ENCODE measurements at regions not wholly inside any gene's neighbourhood (a gene's known extent, or its start where the extent isn't known, plus 50 kb on each side); places are given as distances from the start of the nearest gene placed in this dataset.
"Not testable (repeated sequence)": the region's sequence is repeated elsewhere in the genome, so short reads cannot be mapped to it uniquely, and the experiment has no call there.

DNA sequence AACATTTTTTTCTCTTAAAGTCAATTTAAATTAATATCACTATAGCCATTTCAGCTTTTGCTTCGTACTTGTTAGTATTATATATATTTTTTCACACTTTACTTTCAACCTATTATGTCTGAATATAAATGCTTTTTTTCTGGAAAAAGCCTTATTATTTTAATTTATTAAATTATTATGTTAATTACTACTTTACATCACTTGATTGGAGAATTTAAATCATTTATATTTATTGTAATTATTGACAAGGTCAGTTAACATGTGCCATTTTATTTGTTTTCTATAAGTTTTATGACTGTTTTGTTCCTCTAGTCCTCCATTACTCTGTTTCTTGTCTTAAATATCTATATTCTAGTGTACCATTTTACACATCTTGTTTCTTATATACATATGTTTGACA is 1333.4 kb upstream of the MIR17HG start:
- H3K27ac Mint-ChIP-seq, result no peak overlapping the region
- H3K4me1 Mint-ChIP-seq, result no peaks in the 10 kb centered on the region
- no peak for ATAC-seq
- H3K36me3 Mint-ChIP-seq (ENCODE audit: low read depth), result no peaks in the 10 kb centered on the region
- H3K4me3 Mint-ChIP-seq, result no peak overlapping the region
- no peak for DNase-seq
- H3K27me3 Mint-ChIP-seq, result no peaks in the 10 kb centered on the region
- no peaks in the 10 kb centered on the region for H3K9me3 ChIP-seq (ENCODE audit: control insufficient read depth, low read length, poor library complexity, severe bottlenecking)

DNA sequence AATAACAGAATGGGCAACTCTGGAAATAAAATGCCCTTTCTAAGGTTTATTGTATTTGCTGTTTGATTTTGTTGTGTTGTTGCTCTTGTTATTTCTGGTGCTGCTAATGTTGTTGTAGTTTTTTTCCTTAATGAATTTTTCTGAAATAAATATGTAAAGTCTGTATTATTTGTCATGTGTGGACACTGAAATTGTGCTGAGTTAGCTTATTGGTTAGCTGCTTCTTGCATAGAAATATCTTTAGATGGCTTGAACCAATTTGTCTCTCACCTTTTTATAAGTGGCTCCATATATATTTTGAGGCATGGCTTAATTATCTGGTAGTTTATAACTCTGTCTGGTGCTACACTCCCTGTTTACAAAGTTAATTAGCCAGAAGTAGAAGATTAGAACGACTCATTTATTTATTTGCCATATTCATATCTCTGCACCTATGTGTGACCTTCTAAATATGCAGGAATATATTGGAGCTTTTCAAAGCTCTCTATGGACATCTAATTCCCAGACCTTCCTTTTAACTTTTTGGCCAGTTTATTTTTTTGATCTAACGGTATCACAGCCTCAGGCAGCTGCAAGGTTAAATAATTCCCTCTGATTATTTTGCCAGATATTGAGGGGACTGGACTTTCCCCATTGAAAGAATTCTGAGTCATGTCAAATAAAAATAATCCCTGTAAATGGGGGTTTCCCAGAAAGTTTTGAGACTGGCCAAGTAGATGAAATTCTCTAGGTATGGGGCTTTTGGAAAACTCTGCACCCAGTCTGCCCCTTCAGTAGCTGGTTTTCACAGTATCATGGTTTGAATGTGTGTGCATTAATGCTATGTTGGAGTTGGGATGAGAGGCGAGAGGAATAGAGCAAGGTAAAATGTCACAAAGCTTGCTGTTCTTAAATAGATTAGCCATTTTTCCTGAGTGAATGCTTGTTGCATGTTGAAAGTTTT is 1331.7 kb upstream of the MIR17HG start:
- no peaks in the 10 kb centered on the region for H3K9me3 ChIP-seq (ENCODE audit: control insufficient read depth, low read length, poor library complexity, severe bottlenecking)
- Mint-ChIP-seq H3K4me1 (no peaks in the 10 kb centered on the region), H3K27me3 (no peaks in the 10 kb centered on the region), H3K27ac (no peak overlapping the region), H3K36me3 (ENCODE audit: low read depth) (no peaks in the 10 kb centered on the region), H3K4me3 (no peak overlapping the region)
- DNase-seq, result no peak
- no peak for ATAC-seq

DNA sequence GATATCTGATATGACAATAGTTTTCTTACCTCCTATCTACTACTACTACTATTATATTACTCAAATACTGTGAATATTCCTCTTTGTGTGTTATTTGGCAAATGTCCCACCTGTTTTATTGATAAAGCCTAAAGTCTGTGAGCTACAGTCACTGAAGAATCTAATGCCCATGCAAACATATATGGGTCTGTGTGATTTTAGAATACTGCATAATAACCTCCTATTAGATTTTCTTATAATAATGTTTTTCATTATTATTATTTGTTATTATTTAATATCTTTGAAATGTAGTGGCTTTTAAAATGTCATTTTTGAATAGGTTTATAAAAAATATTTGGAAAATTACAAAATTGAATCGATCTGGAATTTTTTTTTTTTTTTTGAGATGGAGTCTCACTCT is 1330.8 kb upstream of the MIR17HG start:
- Mint-ChIP-seq H3K4me1 (no peaks in the 10 kb centered on the region), H3K27ac (no peak overlapping the region), H3K27me3 (no peaks in the 10 kb centered on the region), H3K4me3 (no peak overlapping the region), H3K36me3 (ENCODE audit: low read depth) (no peaks in the 10 kb centered on the region)
- no peak for ATAC-seq
- H3K9me3 ChIP-seq (ENCODE audit: control insufficient read depth, low read length, poor library complexity, severe bottlenecking), result no peaks in the 10 kb centered on the region
- no peak for DNase-seq

DNA sequence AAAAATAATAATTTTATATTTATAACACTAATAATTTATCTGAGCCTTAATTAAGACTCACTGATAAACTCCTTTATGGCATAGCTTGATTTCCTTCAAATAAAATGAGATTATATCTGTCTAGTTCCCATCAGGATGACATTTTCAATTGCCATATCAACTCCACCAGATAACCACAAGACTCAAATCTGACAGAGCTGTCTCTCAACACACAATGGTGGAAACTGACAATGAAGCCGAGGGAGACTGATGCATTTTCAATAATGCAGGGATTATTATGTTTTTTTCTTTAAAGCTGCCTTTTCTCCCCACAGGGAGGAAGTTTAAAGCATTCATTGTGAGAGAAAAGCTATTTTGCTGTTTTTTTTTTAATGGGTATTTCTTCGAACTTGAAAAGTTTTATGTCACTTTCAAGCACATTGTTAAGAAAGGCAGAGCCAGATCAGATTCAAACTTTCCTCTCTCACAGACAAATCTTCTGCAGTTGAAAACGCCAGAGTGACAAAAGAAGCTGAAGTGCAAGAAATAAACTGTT is 1326.9 kb upstream of the MIR17HG start:
- ATAC-seq (no peak), DNase-seq (no peak)
- H3K36me3 Mint-ChIP-seq (ENCODE audit: low read depth), result no peaks in the 10 kb centered on the region
- H3K4me3 Mint-ChIP-seq, result no peak overlapping the region
- no peaks in the 10 kb centered on the region for H3K4me1 Mint-ChIP-seq
- H3K9me3 ChIP-seq (ENCODE audit: control insufficient read depth, low read length, poor library complexity, severe bottlenecking), result no peaks in the 10 kb centered on the region
- H3K27ac Mint-ChIP-seq, result no peak overlapping the region
- H3K27me3 Mint-ChIP-seq, result no peaks in the 10 kb centered on the region

DNA sequence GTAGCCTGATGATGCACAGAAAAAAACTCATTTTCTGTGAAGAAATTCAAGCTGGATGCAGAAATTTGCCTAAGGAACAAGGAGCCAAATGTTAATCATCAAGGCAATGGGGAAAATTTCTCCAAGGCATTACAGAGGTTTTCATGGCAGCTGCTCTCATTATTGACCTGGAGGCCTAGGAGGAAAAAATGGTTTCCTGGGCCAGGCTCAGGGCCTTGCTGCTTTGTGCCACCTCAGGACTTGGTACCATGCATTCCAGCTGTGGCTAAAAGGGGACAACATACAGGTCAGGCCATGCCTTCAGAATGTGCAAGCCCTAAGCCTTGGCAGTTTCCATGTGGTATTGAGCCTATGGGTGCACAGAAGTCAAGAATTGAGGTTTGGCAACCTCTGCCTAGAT is 1320.1 kb upstream of the MIR17HG start:
- H3K36me3 Mint-ChIP-seq (ENCODE audit: low read depth), result no peaks in the 10 kb centered on the region
- no peak overlapping the region for H3K4me3 Mint-ChIP-seq
- no peaks in the 10 kb centered on the region for H3K4me1 Mint-ChIP-seq
- no peak overlapping the region for H3K27ac Mint-ChIP-seq
- ATAC-seq (no peak), DNase-seq (no peak)
- H3K9me3 ChIP-seq (ENCODE audit: control insufficient read depth, low read length, poor library complexity, severe bottlenecking), result no peaks in the 10 kb centered on the region
- H3K27me3 Mint-ChIP-seq, result no peaks in the 10 kb centered on the region

DNA sequence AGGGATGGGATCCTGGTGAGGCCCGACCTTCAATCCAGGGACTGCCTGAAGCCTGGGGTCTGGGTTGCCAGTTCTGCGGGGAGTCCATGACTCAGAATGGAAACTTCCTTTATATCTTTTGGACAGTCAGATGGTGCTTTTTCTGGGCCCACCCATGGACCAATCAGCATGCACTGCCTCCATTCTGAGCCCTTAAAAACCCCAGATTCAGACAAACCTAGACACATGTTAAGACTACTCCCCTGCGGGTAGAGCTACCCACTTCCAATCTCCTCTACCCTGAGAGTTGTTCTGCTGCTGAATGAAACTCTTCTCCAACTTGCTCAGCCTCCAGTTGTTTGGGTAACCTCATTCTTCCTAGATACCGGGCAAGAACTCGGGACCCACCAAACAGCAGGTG is 1315.2 kb upstream of the MIR17HG start:
- no peaks in the 10 kb centered on the region for H3K9me3 ChIP-seq (ENCODE audit: control insufficient read depth, low read length, poor library complexity, severe bottlenecking)
- Mint-ChIP-seq H3K27me3 (no peaks in the 10 kb centered on the region), H3K4me1 (no peaks in the 10 kb centered on the region), H3K27ac (no peak overlapping the region), H3K36me3 (ENCODE audit: low read depth) (no peaks in the 10 kb centered on the region), H3K4me3 (no peak overlapping the region)
- ATAC-seq (no peak), DNase-seq (no peak)

DNA sequence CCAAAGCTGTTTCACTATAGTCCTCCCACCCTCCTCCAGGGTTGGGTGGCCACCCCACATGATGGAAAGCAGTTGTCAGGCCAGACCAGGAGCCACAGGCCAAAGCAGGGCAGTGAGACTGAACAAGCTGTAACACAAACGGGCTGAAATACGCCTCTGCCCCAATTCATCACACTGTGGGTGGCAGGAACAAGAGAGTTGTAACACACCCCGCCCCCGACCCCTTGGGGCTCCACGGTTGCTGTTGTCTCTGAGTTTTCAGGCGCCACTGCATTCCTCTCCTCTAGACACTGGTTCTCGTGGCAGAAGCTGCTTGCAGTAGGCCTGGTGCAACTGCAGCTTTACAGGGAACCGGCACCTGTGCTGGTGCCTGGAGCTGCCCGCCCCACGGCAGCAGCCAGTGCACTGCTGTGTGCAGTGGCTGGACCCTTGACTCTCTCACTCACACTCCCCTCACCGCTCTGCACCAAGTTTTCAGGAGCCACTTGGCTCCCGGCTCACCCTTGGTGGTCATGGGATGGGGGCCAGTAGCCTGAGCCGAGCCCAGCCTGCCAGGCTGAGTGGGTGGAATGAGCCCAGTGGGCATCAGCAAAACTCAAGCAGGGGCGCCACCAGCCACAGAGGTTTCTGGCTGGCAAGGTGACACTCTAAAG is 1314.5 kb upstream of the MIR17HG start:
- Mint-ChIP-seq H3K4me1 (no peaks in the 10 kb centered on the region), H3K36me3 (ENCODE audit: low read depth) (no peaks in the 10 kb centered on the region), H3K4me3 (no peak overlapping the region), H3K27ac (no peak overlapping the region), H3K27me3 (no peaks in the 10 kb centered on the region)
- no peak for ATAC-seq
- no peak for DNase-seq
- no peaks in the 10 kb centered on the region for H3K9me3 ChIP-seq (ENCODE audit: control insufficient read depth, low read length, poor library complexity, severe bottlenecking)

DNA sequence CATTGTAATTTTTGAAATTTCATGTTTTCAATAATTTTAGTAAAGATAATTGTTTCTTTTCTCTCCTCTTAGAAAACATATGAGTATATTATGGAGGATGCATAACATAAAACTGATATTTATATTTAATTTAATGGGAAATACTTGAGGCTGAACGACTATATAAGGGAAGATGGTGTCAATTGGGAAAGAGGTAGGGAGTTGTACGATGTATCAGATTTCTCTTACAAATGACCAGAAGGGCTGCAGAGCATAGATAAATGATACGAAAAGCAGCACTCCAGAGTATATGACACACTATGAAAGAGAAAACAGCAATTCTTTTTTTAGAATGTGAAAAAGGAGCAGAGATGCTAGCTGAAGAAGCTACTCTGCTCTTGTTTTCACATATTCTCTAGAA is 1308.0 kb upstream of the MIR17HG start:
- H3K4me3 Mint-ChIP-seq, result no peak overlapping the region
- no peaks in the 10 kb centered on the region for H3K9me3 ChIP-seq (ENCODE audit: control insufficient read depth, low read length, poor library complexity, severe bottlenecking)
- H3K4me1 Mint-ChIP-seq, result no peaks in the 10 kb centered on the region
- H3K27ac Mint-ChIP-seq, result no peak overlapping the region
- H3K36me3 Mint-ChIP-seq (ENCODE audit: low read depth), result no peaks in the 10 kb centered on the region
- DNase-seq (no peak), ATAC-seq (no peak)
- H3K27me3 Mint-ChIP-seq, result no peaks in the 10 kb centered on the region

DNA sequence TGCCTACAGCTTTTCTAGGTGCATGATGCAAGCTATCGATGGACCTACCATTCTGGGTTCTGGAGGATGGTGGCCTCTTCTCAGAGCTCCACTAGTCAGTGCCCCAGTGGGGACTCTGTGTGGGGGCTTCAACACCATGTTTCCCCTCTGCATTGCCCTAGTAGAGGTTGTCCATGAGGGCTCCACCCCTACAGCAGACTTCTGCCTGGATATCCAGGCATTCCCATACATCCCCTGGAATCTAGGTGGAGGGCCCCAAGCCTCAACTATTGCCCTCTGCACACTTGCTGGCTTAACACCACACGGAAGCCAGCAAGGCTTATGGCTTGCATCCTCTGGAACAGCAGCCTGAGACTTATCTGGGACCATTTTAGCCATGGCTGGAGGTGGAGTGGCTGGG is 1299.9 kb upstream of the MIR17HG start:
- Mint-ChIP-seq H3K4me3 (no peak overlapping the region), H3K27me3 (no peaks in the 10 kb centered on the region), H3K4me1 (no peaks in the 10 kb centered on the region), H3K27ac (no peak overlapping the region), H3K36me3 (ENCODE audit: low read depth) (no peaks in the 10 kb centered on the region)
- no peak for ATAC-seq
- no peaks in the 10 kb centered on the region for H3K9me3 ChIP-seq (ENCODE audit: control insufficient read depth, low read length, poor library complexity, severe bottlenecking)
- no peak for DNase-seq

DNA sequence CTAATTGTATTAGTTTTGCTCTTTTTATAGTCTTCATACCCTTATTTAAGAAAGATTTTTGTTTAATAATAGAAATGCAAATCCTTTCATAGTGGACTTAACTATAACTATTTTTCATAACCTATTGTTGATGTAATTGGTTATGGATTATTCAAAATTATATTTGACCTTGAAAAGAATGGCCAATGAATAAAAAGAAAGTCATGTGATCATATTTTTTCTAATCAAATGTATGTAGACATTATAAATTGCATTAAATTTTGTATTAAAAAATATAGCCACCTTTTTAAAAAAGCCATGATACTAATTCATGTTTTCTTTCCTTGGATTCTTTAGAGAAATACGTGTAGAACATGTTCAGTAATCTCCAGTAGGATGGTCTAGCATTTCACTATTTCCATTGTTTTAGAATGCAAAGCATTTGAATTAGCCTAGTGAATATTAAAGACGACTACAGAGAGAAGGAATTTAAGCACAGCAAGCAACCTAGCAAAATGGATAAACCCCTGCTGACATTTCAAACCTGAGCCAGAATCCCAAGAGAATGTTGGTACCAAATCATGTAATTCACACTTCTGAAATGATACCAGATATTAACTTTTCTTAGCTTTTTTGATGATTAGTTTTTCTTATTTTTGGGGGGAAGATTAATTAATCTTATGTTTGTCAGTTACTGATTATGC is 1297.4 kb upstream of the MIR17HG start:
- DNase-seq (no peak), ATAC-seq (no peak)
- Mint-ChIP-seq H3K4me3 (no peak overlapping the region), H3K27ac (no peak overlapping the region), H3K36me3 (ENCODE audit: low read depth) (no peaks in the 10 kb centered on the region), H3K4me1 (no peaks in the 10 kb centered on the region), H3K27me3 (no peaks in the 10 kb centered on the region)
- no peaks in the 10 kb centered on the region for H3K9me3 ChIP-seq (ENCODE audit: control insufficient read depth, low read length, poor library complexity, severe bottlenecking)

DNA sequence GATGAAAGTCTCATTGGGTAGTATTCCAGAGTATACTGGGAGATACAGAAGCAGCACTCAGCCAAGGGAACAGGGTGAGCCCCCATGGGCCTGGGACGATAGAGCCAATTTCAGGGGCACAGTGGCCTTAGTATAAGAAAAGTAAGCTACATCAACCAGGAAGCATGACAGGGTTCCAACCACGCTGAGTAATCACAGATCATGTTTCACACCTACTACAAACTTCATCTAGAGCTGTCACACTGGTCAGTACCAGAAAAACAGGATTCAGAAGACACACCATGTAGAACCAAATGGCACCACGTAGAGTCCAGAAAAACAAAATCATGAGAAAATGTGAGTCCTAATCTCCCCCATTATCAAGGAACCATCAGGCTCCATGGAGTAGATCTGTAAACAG is 1292.4 kb upstream of the MIR17HG start:
- Mint-ChIP-seq H3K4me1 (no peaks in the 10 kb centered on the region), H3K4me3 (no peak overlapping the region), H3K27ac (no peak overlapping the region), H3K36me3 (ENCODE audit: low read depth) (no peaks in the 10 kb centered on the region), H3K27me3 (no peaks in the 10 kb centered on the region)
- ATAC-seq (no peak), DNase-seq (no peak)
- no peaks in the 10 kb centered on the region for H3K9me3 ChIP-seq (ENCODE audit: control insufficient read depth, low read length, poor library complexity, severe bottlenecking)

DNA sequence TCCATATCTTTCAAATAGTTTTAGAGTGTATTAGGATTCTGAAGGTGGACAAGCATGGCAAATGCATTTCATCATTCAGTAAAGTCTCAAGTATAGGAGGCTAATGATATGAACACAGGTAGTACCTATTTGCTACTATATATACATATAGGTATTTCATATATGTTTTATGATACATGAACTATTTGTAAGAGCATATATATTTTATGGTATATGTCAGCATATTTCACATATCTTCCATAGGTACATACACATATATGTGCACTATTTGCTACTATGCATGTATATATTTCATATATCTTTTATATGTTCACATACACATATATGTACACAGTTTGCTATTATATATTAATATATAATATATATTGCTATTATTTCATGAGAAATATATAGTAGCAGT is 1291.7 kb upstream of the MIR17HG start:
- Mint-ChIP-seq H3K4me1 (no peaks in the 10 kb centered on the region), H3K36me3 (ENCODE audit: low read depth) (no peaks in the 10 kb centered on the region), H3K27me3 (no peaks in the 10 kb centered on the region), H3K27ac (no peak overlapping the region), H3K4me3 (no peak overlapping the region)
- ATAC-seq (no peak), DNase-seq (no peak)
- H3K9me3 ChIP-seq (ENCODE audit: control insufficient read depth, low read length, poor library complexity, severe bottlenecking), result no peaks in the 10 kb centered on the region

DNA sequence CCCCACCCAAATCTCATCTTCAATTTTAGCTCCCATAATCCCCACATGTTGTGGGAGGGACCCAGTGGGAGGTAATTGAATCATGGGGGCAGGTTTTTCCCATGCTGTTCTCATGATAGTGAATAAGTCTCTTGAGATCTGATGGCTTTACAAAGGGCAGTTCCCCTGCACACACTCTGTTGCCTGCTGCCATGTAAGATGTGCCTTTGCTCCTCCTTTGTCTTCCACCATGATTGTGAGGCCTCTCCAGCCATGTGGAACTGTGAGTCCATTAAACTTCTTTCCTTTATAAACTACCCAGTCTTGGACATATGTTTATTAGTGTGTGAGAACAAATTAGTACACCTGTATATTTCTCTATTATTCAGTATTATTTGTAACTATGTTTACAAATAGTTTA is 1283.3 kb upstream of the MIR17HG start:
- DNase-seq; H3K36me3 Mint-ChIP-seq (ENCODE audit: low read depth); H3K4me3 Mint-ChIP-seq; H3K27ac Mint-ChIP-seq; ATAC-seq; H3K27me3 Mint-ChIP-seq; H3K4me1 Mint-ChIP-seq; H3K9me3 ChIP-seq (ENCODE audit: control insufficient read depth, low read length, poor library complexity, severe bottlenecking): not testable (repeated sequence)

Measured in T-helper 17 cell (primary cell).